HFF-Myc (cell line): ENCODE measurements at regions not wholly inside any gene's neighbourhood (a gene's known extent, or its start where the extent isn't known, plus 50 kb on each side); places are given as distances from the start of the nearest gene placed in this dataset.
A peak's percentile ranks its signal among the peaks of the same experiment; 100 is the strongest.

ENCODE experiments used
- DNase-seq: peaks from one replicate; pipeline ENCODE4 v3.0.0-alpha.2; 2011; ENCODE audit warnings: low read depth; ENCODE audit errors: extremely low read depth
- H3K4me3 ChIP-seq: replicated peaks from 2 replicates; pipeline ENCODE4 v1.5.1; 2011; ENCODE audit warnings: low read depth, mild to moderate bottlenecking, control low read depth, low read length
- CTCF ChIP-seq: IDR thresholded peaks from 2 replicates; pipeline ENCODE4 v1.5.1; 2012; ENCODE audit warnings: mild to moderate bottlenecking, low read depth, low read length, control low read depth; ENCODE audit errors: missing control alignments

GRCh38 chr20:22338140-22338708 lies 246.1 kb downstream of the FOXA2 start:
- H3K4me3 ChIP-seq, result no peak overlapping the region
- TF ChIP-seq CTCF, result no peak
- no peak for DNase-seq

GRCh38 chr20:22335210-22335609 lies 249.2 kb downstream of the FOXA2 start:
- TF ChIP-seq CTCF, result no peak
- no peak for DNase-seq
- H3K4me3 ChIP-seq, result no peak overlapping the region

- peak; percentile 2 for DNase-seq
- TF ChIP-seq CTCF, result peak; percentile 69
- H3K4me3 ChIP-seq, result no peak overlapping the region
Observed at GRCh38 chr20:22333885-22334545, 250.4 kb downstream of the FOXA2 start.

- TF ChIP-seq CTCF, result no peak
Observed at GRCh38 chr20:22324505-22324904, 259.9 kb downstream of the FOXA2 start.

GRCh38 chr20:22322513-22322912 lies 261.9 kb downstream of the FOXA2 start:
- TF ChIP-seq CTCF, result no peak

More at GRCh38 chr20:22324505-22324904, 259.9 kb downstream of the FOXA2 start:
- no peak for DNase-seq
- H3K4me3 ChIP-seq, result no peak overlapping the region

GRCh38 chr20:22321191-22321590 lies 263.2 kb downstream of the FOXA2 start:
- TF ChIP-seq CTCF, result no peak
- no peak for DNase-seq
- no peak overlapping the region for H3K4me3 ChIP-seq

More at GRCh38 chr20:22322513-22322912, 261.9 kb downstream of the FOXA2 start:
- DNase-seq, result no peak
- H3K4me3 ChIP-seq, result no peak overlapping the region
